K562 (cell line): ENCODE measurements at regions not wholly inside any gene's neighbourhood (a gene's known extent, or its start where the extent isn't known, plus 50 kb on each side); places are given as distances from the start of the nearest gene placed in this dataset.

ENCODE experiments used
- ATAC-seq: fragments of 200-7000 bp; cut with Tn5 transposase; 3 replicates; pipeline ENCODE4 v1.9.1; 2020; ENCODE audit warnings: moderate library complexity
- BruUV-seq: library from RNA; stranded (reverse); fragments of 400-500 nt; replicated peaks from 2 replicates; lab custom pipeline; 2021; lab: Mats Ljungman, UMichigan
- CTCF ChIA-PET: fragments of 300-600 bp; formaldehyde crosslinking; extraction: SDS; loops from one replicate; lab custom pipeline; 2021; ENCODE audit warnings: low intra/inter-chr PET ratio; lab: Yijun Ruan, JAX
- POLR2A ChIA-PET: fragments of 300-600, 350-650 bp; sonication (Branson Sonifier 250); formaldehyde crosslinking; extraction: SDS; loops from one replicate; lab custom pipeline; 2021; ENCODE audit warnings: antibody characterized with exemption, inconsistent platforms; lab: Yijun Ruan, JAX
- DNase-seq, 4 experiments: peaks; one replicate each; pipeline versions ENCODE4 v3.0.0 to v3.0.0-alpha.2; 2011 to 2018; ENCODE audit warnings: low spot score in 3 of 4, mixed read lengths in 3 of 4; ENCODE audit errors: extremely low read depth in 1 of 4
- FAIRE-seq: peaks from 2 replicates; lab custom pipeline; 2011; peaks lifted over from hg19 to GRCh38; lab: Jason Lieb, UNC
- H2AFZ ChIP-seq: 2 replicates; pipeline ENCODE4 v1.6.0; 2011; ENCODE audit warnings: low read depth, low read length, control low read depth, inconsistent platforms
- H3K27ac ChIP-seq: fragments of 200-600 bp; 3 replicates; pipeline ENCODE4 v1.8.0; 2011; ENCODE audit warnings: low read depth, mild to moderate bottlenecking, control low read depth, inconsistent platforms, low read length, moderate library complexity, mixed read lengths; ENCODE audit errors: extremely low read depth
- H3K27me3 ChIP-seq, 2 experiments: fragments of 300-600 bp in 1 of 2; 2 replicates in 1 of 2; 3 replicates in 1 of 2; pipeline versions ENCODE4 v1.6.0 to v1.8.0; 2011; ENCODE audit warnings: inconsistent platforms in 2 of 2, low read length in 2 of 2, mild to moderate bottlenecking in 1 of 2, mixed read lengths in 1 of 2, moderate library complexity in 1 of 2; ENCODE audit not compliant: control insufficient read depth in 2 of 2, insufficient read depth in 2 of 2
- H3K36me3 ChIP-seq: fragments of 300-600 bp; 3 replicates; pipeline ENCODE4 v1.8.0; 2011; ENCODE audit warnings: mild to moderate bottlenecking, low read length, inconsistent platforms; ENCODE audit not compliant: control insufficient read depth, insufficient read depth
- H3K4me1 ChIP-seq, 2 experiments: fragments of 200-600 bp in 1 of 2; replicated peaks in 1 of 2; 2 replicates in 1 of 2; 3 replicates in 1 of 2; pipeline versions ENCODE4 v1.5.1 to v1.8.0; 2011; ENCODE audit warnings: inconsistent platforms in 2 of 2, low read length in 2 of 2, mild to moderate bottlenecking in 1 of 2, mixed read lengths in 1 of 2, moderate library complexity in 1 of 2; ENCODE audit not compliant: control insufficient read depth in 2 of 2, insufficient read depth in 2 of 2
- H3K4me2 ChIP-seq: 2 replicates; pipeline ENCODE4 v1.6.1; 2011; ENCODE audit warnings: low read length, control low read depth, inconsistent platforms, mixed read lengths; ENCODE audit not compliant: insufficient read depth
- H3K4me3 ChIP-seq: fragments of 200-600 bp; sonication (generic), shearing (Covaris generic); 2 replicates; pipeline ENCODE4 v1.5.1; 2016; ENCODE audit warnings: control low read depth, inconsistent platforms
- H3K79me2 ChIP-seq: fragments of 200-600 bp; 3 replicates; pipeline ENCODE4 v1.8.0; 2011; ENCODE audit warnings: low read length, inconsistent platforms; ENCODE audit not compliant: control insufficient read depth, insufficient read depth
- H3K9ac ChIP-seq, 2 experiments: 2 replicates each; pipeline versions ENCODE4 v1.6.0 to v1.6.1; 2011; ENCODE audit warnings: low read depth in 2 of 2, low read length in 2 of 2, control low read depth in 1 of 2, inconsistent platforms in 1 of 2, mild to moderate bottlenecking in 1 of 2, mixed read lengths in 1 of 2; ENCODE audit not compliant: insufficient read depth in 1 of 2
- H3K9me1 ChIP-seq: one replicate; pipeline ENCODE4 v1.6.0; 2011; ENCODE audit warnings: inconsistent platforms, mild to moderate bottlenecking, low read length, moderate library complexity; ENCODE audit not compliant: control insufficient read depth, insufficient read depth
- H3K9me3 ChIP-seq: replicated peaks from 2 replicates; pipeline ENCODE4 v1.5.1; 2011; ENCODE audit warnings: low read depth, low read length, inconsistent platforms; ENCODE audit not compliant: control insufficient read depth, insufficient read depth
- H4K20me1 ChIP-seq: replicated peaks from 2 replicates; pipeline ENCODE4 v1.6.1; 2011; ENCODE audit warnings: low read length, inconsistent platforms, mixed read lengths; ENCODE audit not compliant: control insufficient read depth, insufficient read depth
- ARID1B ChIP-seq: fragments of 450-650 bp; IDR thresholded peaks from 2 replicates; pipeline ENCODE4 v1.6.1; 2016; ENCODE audit warnings: antibody characterized with exemption, mild to moderate bottlenecking, inconsistent platforms
- CLOCK ChIP-seq: fragments of 250-450 bp; sonication (Bioruptor Pico); IDR thresholded peaks from 2 replicates; pipeline ENCODE4 v1.4.0; 2020; ENCODE audit warnings: mild to moderate bottlenecking, moderate library complexity, borderline replicate concordance
- NCOA2 ChIP-seq, 2 experiments: fragments of 450-650 bp; IDR thresholded peaks; 2 replicates each; pipeline ENCODE4 v1.6.1; 2018; ENCODE audit warnings: mild to moderate bottlenecking in 2 of 2, moderate library complexity in 1 of 2; ENCODE audit not compliant: partially characterized antibody in 2 of 2
- NKRF ChIP-seq: fragments of 450-650 bp; IDR thresholded peaks from 2 replicates; pipeline ENCODE4 v1.6.1; 2016; ENCODE audit warnings: borderline replicate concordance
- ZFP1 ChIP-seq: fragments of 450-650 bp; formaldehyde crosslinking; IDR thresholded peaks from 2 replicates; pipeline ENCODE4 v1.4.0; 2020; ENCODE audit warnings: mild to moderate bottlenecking, mixed read lengths
- ZNF175 ChIP-seq: fragments of 200-800 bp; sonication (Bioruptor generic); IDR thresholded peaks from 2 replicates; pipeline ENCODE4 v1.6.1; 2016; ENCODE audit warnings: low read depth, mild to moderate bottlenecking, missing genetic modification characterization, missing compliant biosample characterization
- in situ Hi-C: fragments of 300-500 bp; cut with MboI; formaldehyde crosslinking; loops from 4 replicates; pipeline ENCODE4 v1.15.0; 2018; ENCODE audit warnings: inconsistent platforms, mixed read lengths
- intact Hi-C: fragments of 100-400 bp; cut with micrococcal nuclease; formaldehyde crosslinking; loops from 2 replicates; pipeline ENCODE4 v1.14.2; 2022

- TF ChIP-seq CLOCK (CRISPR knock-in tag), result no peak
Observed at GRCh38 chr7:52080493-52080892, 763.9 kb upstream of the COBL start (continued).

- ChIA-PET CTCF (no interaction called here), POLR2A (no interaction called here)
- BruUV-seq, result no TSS peak
- Histone ChIP-seq H3K9ac (no peak overlapping the region), H3K9me1 (no peaks in the 10 kb centered on the region), H3K27me3 (no peaks in the 10 kb centered on the region), H2AFZ (no peak overlapping the region)
- intact Hi-C loops, result no loop called here
- TF ChIP-seq NKRF, result no peak
- no peak for TF ChIP-seq ZNF175 (CRISPR knock-in tag)
- TF ChIP-seq NCOA2 (IDR thresholded peaks at IDR 0.05; ENCODE audit: partially characterized antibody in 2 of 2), result no peak
- TF ChIP-seq ARID1B, result no peak
- no peak for TF ChIP-seq ZFP1 (CRISPR knock-in tag)
- TF ChIP-seq, all 486 proteins: peak for 0
- Histone ChIP-seq H3K4me3 (no peak overlapping the region), H3K79me2 (no peaks in the 10 kb centered on the region), H3K4me2 (no peak overlapping the region), H3K4me1 (no peaks in the 10 kb centered on the region), H3K36me3 (no peaks in the 10 kb centered on the region), H3K27ac (no peak overlapping the region), H3K9me3 (no peaks in the 10 kb centered on the region; the same call in 1 of the 2 replicates), H4K20me1 (no peaks in the 10 kb centered on the region)
- ATAC-seq, result no peak
- no peak for FAIRE-seq
- in situ Hi-C loops, result no loop called here
- DNase-seq, result no peak
Observed at GRCh38 chr7:52079726-52080125, 763.1 kb upstream of the COBL start.
